GM23338 (cell line): ENCODE measurements at regions not wholly inside any gene's neighbourhood (a gene's known extent, or its start where the extent isn't known, plus 50 kb on each side); places are given as distances from the start of the nearest gene placed in this dataset.

Source experiments
- CTCF ChIP-seq, 2 experiments: fragments of 200-600 bp in 1 of 2; sonication (generic) in 1 of 2; conservative IDR thresholded peaks; 2 replicates each; pipeline versions ENCODE4 v1.5.1 to v1.6.1; 2016 to 2017; ENCODE audit warnings: antibody characterized with exemption in 2 of 2, low read depth in 2 of 2, mild to moderate bottlenecking in 2 of 2, moderate library complexity in 1 of 2
- EZH2 ChIP-seq: fragments of 200-600 bp; sonication (generic); IDR thresholded peaks from one replicate; pipeline ENCODE4 v1.8.0; 2017; ENCODE audit warnings: antibody characterized with exemption, mild to moderate bottlenecking, low read depth; ENCODE audit not compliant: unreplicated experiment
- EZH2phosphoT487 ChIP-seq: fragments of 200-600 bp; sonication (generic); IDR thresholded peaks from one replicate; pipeline ENCODE4 v1.8.1; 2018; ENCODE audit warnings: antibody characterized with exemption; ENCODE audit not compliant: unreplicated experiment
- POLR2AphosphoS5 ChIP-seq: IDR thresholded peaks from 2 replicates; pipeline ENCODE4 v1.6.1; 2016; ENCODE audit warnings: antibody characterized with exemption, low read depth
- STAT1 ChIP-seq: IDR thresholded peaks from one replicate; pipeline ENCODE4 v1.6.1; 2016; ENCODE audit warnings: antibody characterized with exemption; ENCODE audit not compliant: unreplicated experiment

DNA sequence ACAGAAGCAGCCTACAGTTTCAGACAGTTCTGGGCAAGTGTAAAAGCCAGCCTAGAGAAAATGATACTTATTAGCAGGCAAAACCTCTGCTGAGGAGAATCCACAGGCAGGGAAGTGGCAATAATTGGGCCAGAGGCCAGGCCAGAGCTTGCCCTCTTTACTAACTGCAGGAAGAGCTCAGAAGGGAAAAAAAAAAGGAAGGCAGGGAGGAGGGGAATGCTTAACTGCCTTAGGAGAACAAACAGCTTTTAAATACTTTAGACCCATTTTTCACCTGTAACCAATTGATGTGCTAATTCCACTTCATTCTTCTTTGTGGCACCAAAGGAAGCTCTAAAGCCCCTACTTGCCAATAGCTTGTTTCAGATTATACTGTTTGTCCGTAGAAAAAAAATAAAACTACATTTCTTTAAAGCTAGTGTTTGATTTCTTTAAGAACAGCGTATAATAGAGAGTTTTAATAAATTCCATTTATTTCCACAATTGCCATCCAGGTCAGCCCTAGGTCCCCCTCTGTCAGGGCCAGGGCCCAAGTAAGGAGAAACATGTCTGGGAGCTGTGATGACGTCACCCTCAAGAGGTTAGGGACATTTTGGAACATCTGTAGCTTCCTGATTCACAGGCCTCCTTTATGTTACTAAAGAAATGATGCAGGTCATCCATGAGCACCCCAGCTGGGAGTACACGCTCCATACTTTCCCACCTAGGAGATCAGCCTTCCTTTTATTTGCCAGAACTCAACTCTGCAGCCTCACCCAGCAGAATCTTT, 384.3 kb downstream of the CDC5L start:
- TF ChIP-seq CTCF (conservative IDR thresholded peaks at IDR 0.05; ENCODE audit: low read depth in 2 of 2) (no peak), EZH2phosphoT487 (no peak), EZH2 (no peak), POLR2AphosphoS5 (no peak), STAT1 (no peak)
